Erythroblast (primary cell): ENCODE measurements at regions not wholly inside any gene's neighbourhood (a gene's known extent, or its start where the extent isn't known, plus 50 kb on each side); places are given as distances from the start of the nearest gene placed in this dataset.
"Not testable (repeated sequence)": the region's sequence is repeated elsewhere in the genome, so short reads cannot be mapped to it uniquely, and the experiment has no call there.

ENCODE experiments used
- DNase-seq, 2 experiments: peaks; one replicate each; lab custom pipeline; 2025; lab: John Stamatoyannopoulos, UW
- GATA1 ChIP-seq: IDR thresholded peaks from 2 replicates; pipeline ENCODE4 v1.6.1; 2011; ENCODE audit warnings: low read depth, mild to moderate bottlenecking, control low read depth, low read length, moderate library complexity
- POLR2A ChIP-seq: IDR thresholded peaks from 2 replicates; pipeline ENCODE4 v1.6.1; 2011; ENCODE audit warnings: mild to moderate bottlenecking, low read length

- DNase-seq = no peak
- no peak for TF ChIP-seq GATA1
- TF ChIP-seq POLR2A = no peak
Observed at GRCh38 chr6:120816794-120817193, 517.5 kb downstream of the TBC1D32 start.

- no peak for TF ChIP-seq GATA1
- no peak for TF ChIP-seq POLR2A
Observed at GRCh38 chr6:120805276-120805675, 529.0 kb downstream of the TBC1D32 start.

GRCh38 chr6:120804612-120805011, 529.7 kb downstream of the TBC1D32 start:
- DNase-seq = no peak
- no peak for TF ChIP-seq GATA1
- TF ChIP-seq POLR2A = no peak

More at GRCh38 chr6:120805276-120805675, 529.0 kb downstream of the TBC1D32 start:
- DNase-seq = no peak

GRCh38 chr6:120786682-120787081, 547.6 kb downstream of the TBC1D32 start:
- TF ChIP-seq POLR2A (no peak), GATA1 (no peak)
- DNase-seq = no peak

- TF ChIP-seq GATA1 (no peak), POLR2A (no peak)
- DNase-seq = no peak
Observed at GRCh38 chr6:120786256-120786655, 548.0 kb downstream of the TBC1D32 start.

GRCh38 chr6:120785459-120786086, 548.7 kb downstream of the TBC1D32 start:
- DNase-seq = no peak
- TF ChIP-seq POLR2A = no peak
- TF ChIP-seq GATA1 = no peak

- no peak for TF ChIP-seq POLR2A
- TF ChIP-seq GATA1 = no peak
- no peak for DNase-seq
Observed at GRCh38 chr6:120779441-120779840, 554.8 kb downstream of the TBC1D32 start.

- no peak for DNase-seq
- TF ChIP-seq POLR2A (no peak), GATA1 (no peak)
Observed at GRCh38 chr6:120775698-120776097, 558.6 kb downstream of the TBC1D32 start.

GRCh38 chr6:120774275-120774674, 560.0 kb downstream of the TBC1D32 start:
- no peak for DNase-seq

GRCh38 chr6:120771019-120771418, 563.3 kb downstream of the TBC1D32 start:
- TF ChIP-seq GATA1 (no peak), POLR2A (no peak)
- no peak for DNase-seq

More at GRCh38 chr6:120774275-120774674, 560.0 kb downstream of the TBC1D32 start:
- TF ChIP-seq POLR2A (no peak), GATA1 (no peak)

GRCh38 chr6:120764312-120764711, 570.0 kb downstream of the TBC1D32 start:
- TF ChIP-seq GATA1 (no peak), POLR2A (no peak)
- DNase-seq = no peak

GRCh38 chr6:120759570-120759969, 574.7 kb downstream of the TBC1D32 start:
- no peak for TF ChIP-seq POLR2A
- no peak for TF ChIP-seq GATA1

GRCh38 chr6:120748574-120748973, 585.7 kb downstream of the TBC1D32 start:
- DNase-seq = not testable (repeated sequence)

More at GRCh38 chr6:120759570-120759969, 574.7 kb downstream of the TBC1D32 start:
- no peak for DNase-seq

- no peak for TF ChIP-seq POLR2A
- no peak for DNase-seq
Observed at GRCh38 chr6:120736740-120737139, 597.5 kb downstream of the TBC1D32 start.

- no peak for TF ChIP-seq POLR2A
- no peak for TF ChIP-seq GATA1
- DNase-seq = no peak
Observed at GRCh38 chr6:120735641-120736040, 598.6 kb downstream of the TBC1D32 start.
